NB4 (cell line): ENCODE measurements at regions not wholly inside any gene's neighbourhood (a gene's known extent, or its start where the extent isn't known, plus 50 kb on each side); places are given as distances from the start of the nearest gene placed in this dataset.

Experiments used
- DNase-seq: peaks from one replicate; pipeline ENCODE4 v3.0.0; 2010; ENCODE audit warnings: low read depth
- H3K4me3 ChIP-seq: one replicate; pipeline ENCODE4 v1.5.1; 2011; ENCODE audit warnings: mild to moderate bottlenecking, low read depth, low read length, moderate library complexity
- CTCF ChIP-seq: IDR thresholded peaks from one replicate; pipeline ENCODE4 v1.5.1; 2012; ENCODE audit warnings: low read depth, low read length
- MAX ChIP-seq: IDR thresholded peaks from 2 replicates; pipeline ENCODE4 v1.6.1; 2011; ENCODE audit warnings: low read depth, low read length
- MYC ChIP-seq: IDR thresholded peaks from 2 replicates; pipeline ENCODE4 v1.6.1; 2011; ENCODE audit warnings: low read depth, low read length
- POLR2A ChIP-seq: IDR thresholded peaks from 2 replicates; pipeline ENCODE4 v1.6.1; 2011; ENCODE audit warnings: mild to moderate bottlenecking; ENCODE audit not compliant: insufficient read length; ENCODE audit errors: extremely low read depth

GRCh38 chr13:24097667-24098066 is 62.9 kb upstream of the SPATA13 start:
- H3K4me3 ChIP-seq = no peak overlapping the region
- DNase-seq = peak; percentile 12
- no peak for TF ChIP-seq CTCF
- no peak for TF ChIP-seq POLR2A
- no peak for TF ChIP-seq MYC
- no peak for TF ChIP-seq MAX

- no peak for TF ChIP-seq MAX
- no peak for TF ChIP-seq MYC
- TF ChIP-seq POLR2A = no peak
- no peak for TF ChIP-seq CTCF
- no peak for DNase-seq
- no peak overlapping the region for H3K4me3 ChIP-seq
These were observed 61.0 kb upstream of the SPATA13 start for GRCh38 chr13:24099490-24099889.

- no peak overlapping the region for H3K4me3 ChIP-seq
- no peak for TF ChIP-seq MAX
- no peak for TF ChIP-seq POLR2A
- no peak for TF ChIP-seq MYC
- no peak for TF ChIP-seq CTCF
- no peak for DNase-seq
These were observed 60.3 kb upstream of the SPATA13 start for GRCh38 chr13:24100188-24100587.

GRCh38 chr13:24103782-24104372 is 56.6 kb upstream of the SPATA13 start:
- no peak overlapping the region for H3K4me3 ChIP-seq
- no peak for DNase-seq
- TF ChIP-seq CTCF (no peak), MAX (no peak), POLR2A (no peak), MYC (no peak)

- TF ChIP-seq MAX = no peak
These were observed 55.8 kb upstream of the SPATA13 start for GRCh38 chr13:24104723-24105122.

GRCh38 chr13:24106429-24106828 is 54.1 kb upstream of the SPATA13 start:
- no peak for DNase-seq
- H3K4me3 ChIP-seq = no peak overlapping the region
- TF ChIP-seq POLR2A (no peak), MAX (no peak), CTCF (no peak), MYC (no peak)

More at GRCh38 chr13:24104723-24105122, 55.8 kb upstream of the SPATA13 start:
- DNase-seq = no peak
- no peak overlapping the region for H3K4me3 ChIP-seq
